HG03571 (cell line): ENCODE measurements at regions not wholly inside any gene's neighbourhood (a gene's known extent, or its start where the extent isn't known, plus 50 kb on each side); places are given as distances from the start of the nearest gene placed in this dataset.

Source experiments
- ATAC-seq: cut with Tn5 transposase; IDR thresholded peaks from one replicate; pipeline ENCODE4 v1.9.1; 2021; ENCODE audit not compliant: unreplicated experiment

- no peak for ATAC-seq
Observed at GRCh38 chr4:127155116-127155515, 477.6 kb upstream of the INTU start.

GRCh38 chr4:127155555-127155954, 477.2 kb upstream of the INTU start:
- ATAC-seq: no peak

GRCh38 chr4:127162741-127163140, 470.0 kb upstream of the INTU start:
- ATAC-seq: no peak

- no peak for ATAC-seq
Observed at GRCh38 chr4:127165971-127166370, 466.8 kb upstream of the INTU start.

- ATAC-seq: no peak
Observed at GRCh38 chr4:127174201-127174600, 458.6 kb upstream of the INTU start.

GRCh38 chr4:127174616-127175015, 458.1 kb upstream of the INTU start:
- no peak for ATAC-seq

GRCh38 chr4:127179256-127180087, 453.3 kb upstream of the INTU start:
- no peak for ATAC-seq

GRCh38 chr4:127181001-127181400, 451.8 kb upstream of the INTU start:
- ATAC-seq: no peak

- no peak for ATAC-seq
Observed at GRCh38 chr4:127182687-127183086, 450.1 kb upstream of the INTU start.

GRCh38 chr4:127188847-127189246, 443.9 kb upstream of the INTU start:
- ATAC-seq: no peak

GRCh38 chr4:127194281-127194680, 438.5 kb upstream of the INTU start:
- ATAC-seq: no peak

GRCh38 chr4:127196655-127197352, 436.0 kb upstream of the INTU start:
- no peak for ATAC-seq

GRCh38 chr4:127203562-127204200, 429.1 kb upstream of the INTU start:
- ATAC-seq: no peak

- no peak for ATAC-seq
Observed at GRCh38 chr4:127204322-127204721, 428.4 kb upstream of the INTU start.

- no peak for ATAC-seq
Observed at GRCh38 chr4:127209580-127210095, 423.1 kb upstream of the INTU start.

GRCh38 chr4:127210893-127211649, 421.7 kb upstream of the INTU start:
- no peak for ATAC-seq

GRCh38 chr4:127211650-127212560, 420.9 kb upstream of the INTU start:
- no peak for ATAC-seq

- no peak for ATAC-seq
Observed at GRCh38 chr4:127212701-127213100, 420.1 kb upstream of the INTU start.

- ATAC-seq: no peak
Observed at GRCh38 chr4:127214016-127214415, 418.7 kb upstream of the INTU start.

GRCh38 chr4:127214931-127215330, 417.8 kb upstream of the INTU start:
- no peak for ATAC-seq
